Activated B cell treated with CpG ODN at 0.5 μM for 24 hours (primary cell): ENCODE measurements at regions not wholly inside any gene's neighbourhood (a gene's known extent, or its start where the extent isn't known, plus 50 kb on each side); places are given as distances from the start of the nearest gene placed in this dataset.
"Not testable (repeated sequence)": the region's sequence is repeated elsewhere in the genome, so short reads cannot be mapped to it uniquely, and the experiment has no call there.

Source experiments
- ATAC-seq: fragments of 200-7000 bp; cut with Tn5 transposase; one replicate; pipeline ENCODE4 v1.10.0; 2021; ENCODE audit warnings: low read depth, mild to moderate bottlenecking, moderate library complexity
- CTCF ChIA-PET: fragments of 350-600 bp; sonication (Branson Sonifier 250); formaldehyde crosslinking; loops from one replicate; lab custom pipeline; 2021; ENCODE audit warnings: antibody characterized with exemption; lab: Charles Lee
- POLR2A ChIA-PET: fragments of 350-600 bp; sonication (Branson Sonifier 250); formaldehyde crosslinking; loops from one replicate; lab custom pipeline; 2021; ENCODE audit warnings: antibody characterized with exemption; lab: Charles Lee
- DNase-seq: peaks from one replicate; pipeline ENCODE4 v3.0.0; 2022
- H3K27ac Mint-ChIP-seq: one replicate; pipeline ENCODE4 v1.8.0; 2020; ENCODE audit warnings: mixed read lengths
- H3K27me3 Mint-ChIP-seq: one replicate; pipeline ENCODE4 v1.8.0; 2021; ENCODE audit warnings: mixed read lengths
- H3K36me3 Mint-ChIP-seq: one replicate; pipeline ENCODE4 v1.8.0; 2021; ENCODE audit warnings: low read depth, mixed read lengths
- H3K4me1 Mint-ChIP-seq: one replicate; pipeline ENCODE4 v1.8.0; 2021; ENCODE audit warnings: mixed read lengths
- H3K4me3 Mint-ChIP-seq: one replicate; pipeline ENCODE4 v1.8.0; 2020; ENCODE audit warnings: mild to moderate bottlenecking, mixed read lengths
- H3K9me3 Mint-ChIP-seq: one replicate; pipeline ENCODE4 v1.8.0; 2020; ENCODE audit warnings: mixed read lengths
- intact Hi-C: fragments of 100-400 bp; cut with micrococcal nuclease; formaldehyde crosslinking; loops from one replicate; pipeline ENCODE4 v1.15.1; 2024
- TF ChIP-seq, protein P1 (sequence below): fragments of 200-600 bp; IDR thresholded peaks from one replicate; pipeline ENCODE4 v1.8.0; 2022; ENCODE audit warnings: antibody characterized with exemption, mild to moderate bottlenecking

GRCh38 chr9:31034311-31034710, 1350.1 kb upstream of the ACO1 start:
- Mint-ChIP-seq H3K27ac (no peak overlapping the region), H3K9me3 (peaks cover 2% of the 10 kb centered on the region), H3K4me3 (no peak overlapping the region), H3K4me1 (no peaks in the 10 kb centered on the region), H3K36me3 (no peaks in the 10 kb centered on the region), H3K27me3 (no peaks in the 10 kb centered on the region)
- intact Hi-C loops: no loop called here
- ATAC-seq (no peak), DNase-seq (no peak)
- TF ChIP-seq, protein P1, sequence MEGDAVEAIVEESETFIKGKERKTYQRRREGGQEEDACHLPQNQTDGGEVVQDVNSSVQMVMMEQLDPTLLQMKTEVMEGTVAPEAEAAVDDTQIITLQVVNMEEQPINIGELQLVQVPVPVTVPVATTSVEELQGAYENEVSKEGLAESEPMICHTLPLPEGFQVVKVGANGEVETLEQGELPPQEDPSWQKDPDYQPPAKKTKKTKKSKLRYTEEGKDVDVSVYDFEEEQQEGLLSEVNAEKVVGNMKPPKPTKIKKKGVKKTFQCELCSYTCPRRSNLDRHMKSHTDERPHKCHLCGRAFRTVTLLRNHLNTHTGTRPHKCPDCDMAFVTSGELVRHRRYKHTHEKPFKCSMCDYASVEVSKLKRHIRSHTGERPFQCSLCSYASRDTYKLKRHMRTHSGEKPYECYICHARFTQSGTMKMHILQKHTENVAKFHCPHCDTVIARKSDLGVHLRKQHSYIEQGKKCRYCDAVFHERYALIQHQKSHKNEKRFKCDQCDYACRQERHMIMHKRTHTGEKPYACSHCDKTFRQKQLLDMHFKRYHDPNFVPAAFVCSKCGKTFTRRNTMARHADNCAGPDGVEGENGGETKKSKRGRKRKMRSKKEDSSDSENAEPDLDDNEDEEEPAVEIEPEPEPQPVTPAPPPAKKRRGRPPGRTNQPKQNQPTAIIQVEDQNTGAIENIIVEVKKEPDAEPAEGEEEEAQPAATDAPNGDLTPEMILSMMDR: no peak
- ChIA-PET CTCF (no interaction called here), POLR2A (no interaction called here)

DNA sequence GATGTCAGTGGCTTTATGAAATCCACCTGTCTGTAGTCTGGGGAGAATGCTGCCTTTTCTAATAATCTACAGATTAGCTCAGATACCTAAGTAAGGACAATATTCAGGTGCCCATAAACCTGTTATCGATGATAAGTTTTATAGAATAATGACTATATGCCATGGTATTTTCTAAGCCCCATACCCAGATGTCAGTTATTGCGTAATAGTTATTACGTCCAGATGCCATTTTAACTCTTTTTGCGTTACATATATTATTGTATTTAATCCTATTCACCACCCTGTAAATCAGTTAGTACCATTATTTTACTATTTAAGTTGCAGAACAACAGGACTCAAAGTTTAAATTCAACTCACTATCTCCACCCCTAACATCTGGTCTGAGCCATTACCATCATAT, 1343.9 kb upstream of the ACO1 start:
- intact Hi-C loops: no loop called here
- ATAC-seq (no peak), DNase-seq (no peak)
- ChIA-PET POLR2A (no interaction called here), CTCF (no interaction called here)
- Mint-ChIP-seq H3K27me3 (no peaks in the 10 kb centered on the region), H3K36me3 (no peaks in the 10 kb centered on the region), H3K4me1 (no peaks in the 10 kb centered on the region), H3K4me3 (no peak overlapping the region), H3K9me3 (peaks cover 2% of the 10 kb centered on the region), H3K27ac (no peak overlapping the region)
- TF ChIP-seq, protein P1: no peak

DNA sequence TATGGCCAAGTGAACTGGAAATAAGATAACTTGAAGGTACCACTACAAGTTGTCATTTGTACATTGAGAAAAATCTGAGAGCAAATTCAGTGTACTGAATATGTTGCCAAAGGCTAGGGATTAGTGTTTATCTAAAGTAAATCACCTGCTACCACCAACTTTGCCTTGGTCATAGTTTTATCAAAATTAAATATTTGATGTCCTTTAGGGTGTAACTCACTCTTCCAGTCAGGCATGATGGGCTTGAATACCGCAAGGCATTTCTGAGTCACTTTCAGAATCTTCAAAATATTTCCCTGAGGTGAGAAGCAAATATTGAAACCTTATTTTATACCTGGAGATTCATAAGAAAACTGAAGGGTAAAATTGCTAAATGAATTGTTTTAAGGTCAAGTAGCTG, 1338.6 kb upstream of the ACO1 start:
- ATAC-seq: no peak
- no peaks in the 10 kb centered on the region for H3K4me1 Mint-ChIP-seq
- H3K36me3 Mint-ChIP-seq: no peaks in the 10 kb centered on the region
- no peaks in the 10 kb centered on the region for H3K27me3 Mint-ChIP-seq
- no peaks in the 10 kb centered on the region for H3K9me3 Mint-ChIP-seq
- TF ChIP-seq, protein P1: no peak
- H3K4me3 Mint-ChIP-seq: no peak overlapping the region
- intact Hi-C loops: no loop called here
- no peak for DNase-seq
- H3K27ac Mint-ChIP-seq: no peak overlapping the region
- CTCF ChIA-PET: no interaction called here
- POLR2A ChIA-PET: no interaction called here

DNA sequence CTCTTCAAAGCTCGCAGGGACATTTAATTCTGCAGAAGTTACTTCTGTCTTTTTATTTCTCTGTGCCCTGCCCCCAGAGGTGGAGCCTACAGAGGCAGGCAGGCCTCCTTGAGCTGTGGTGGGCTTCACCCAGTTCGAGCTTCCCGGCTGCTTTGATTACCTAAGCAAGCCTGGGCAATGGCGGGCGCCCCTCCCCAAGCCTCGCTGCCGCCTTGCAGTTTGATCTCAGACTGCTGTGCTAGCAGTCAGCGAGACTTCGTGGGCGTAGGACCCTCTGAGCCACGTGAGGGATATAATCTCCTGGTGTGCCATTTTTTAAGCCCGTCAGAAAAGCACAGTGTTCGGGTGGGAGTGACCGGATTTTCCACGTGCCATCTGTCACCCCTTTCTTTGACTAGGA, 1322.9 kb upstream of the ACO1 start:
- CTCF ChIA-PET, H3K27ac Mint-ChIP-seq, H3K9me3 Mint-ChIP-seq, H3K36me3 Mint-ChIP-seq, DNase-seq, H3K27me3 Mint-ChIP-seq, ATAC-seq, POLR2A ChIA-PET, H3K4me3 Mint-ChIP-seq, intact Hi-C loops, H3K4me1 Mint-ChIP-seq: not testable (repeated sequence)

DNA sequence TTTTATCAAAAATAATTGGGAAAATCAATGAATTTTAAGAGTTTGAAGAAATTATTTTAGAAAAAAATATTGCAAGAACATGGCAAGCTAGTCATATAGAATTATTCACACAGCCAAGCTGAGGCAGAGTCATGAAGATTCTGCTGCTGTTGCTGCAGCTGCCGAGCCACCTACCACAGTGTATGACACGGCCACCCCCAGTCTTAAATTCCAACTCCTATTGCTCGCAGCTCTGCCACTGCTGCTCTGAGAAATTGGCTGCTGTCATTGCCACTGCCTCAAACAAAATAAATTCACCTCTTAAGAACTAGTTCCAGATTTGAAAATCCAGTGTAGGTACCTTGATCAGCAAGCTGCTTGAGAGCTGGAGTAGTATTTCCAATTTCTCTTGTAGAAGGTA, 1318.8 kb upstream of the ACO1 start:
- H3K9me3 Mint-ChIP-seq: peaks cover 9% of the 10 kb centered on the region
- H3K4me1 Mint-ChIP-seq: no peaks in the 10 kb centered on the region
- H3K4me3 Mint-ChIP-seq: no peak overlapping the region
- no peak overlapping the region for H3K27ac Mint-ChIP-seq
- ChIA-PET CTCF (no interaction called here), POLR2A (no interaction called here)
- intact Hi-C loops: no loop called here
- TF ChIP-seq, protein P1: no peak
- no peaks in the 10 kb centered on the region for H3K36me3 Mint-ChIP-seq
- no peak for ATAC-seq
- H3K27me3 Mint-ChIP-seq: no peaks in the 10 kb centered on the region
- DNase-seq: no peak

- Mint-ChIP-seq H3K27ac (no peak overlapping the region), H3K4me1 (no peaks in the 10 kb centered on the region), H3K36me3 (no peaks in the 10 kb centered on the region), H3K4me3 (no peak overlapping the region), H3K27me3 (no peaks in the 10 kb centered on the region), H3K9me3 (peaks cover 4% of the 10 kb centered on the region)
- POLR2A ChIA-PET: no interaction called here
- DNase-seq (no peak), ATAC-seq (no peak)
- CTCF ChIA-PET: no interaction called here
- TF ChIP-seq, protein P1: no peak
- intact Hi-C loops: no loop called here
Observed at GRCh38 chr9:31067418-31067817, 1317.0 kb upstream of the ACO1 start.
